Upper lobe of left lung (tissue), 4 donors: ENCODE measurements at regions not wholly inside any gene's neighbourhood (a gene's known extent, or its start where the extent isn't known, plus 50 kb on each side); places are given as distances from the start of the nearest gene placed in this dataset.

Experiments
- POLR2AphosphoS5 ChIP-seq, 2 donors: sonication (generic); formaldehyde crosslinking; IDR thresholded peaks; one replicate each; pipeline ENCODE4 v1.5.1; 2017; ENCODE audit warnings: antibody characterized with exemption in 2 of 2
- TF ChIP-seq, protein P1 (sequence below), 6 experiments: fragments of 450-650 bp in 4 of 6; fragments of 200-600 bp in 2 of 6; sonication (generic) in 2 of 6; IDR thresholded peaks; one replicate each; pipeline ENCODE4 v1.5.1; 2016 to 2019; ENCODE audit warnings: antibody characterized with exemption in 6 of 6

GRCh38 chr14:87121716-87122115 lies 871.3 kb downstream of the GALC start:
- TF ChIP-seq, protein P1, sequence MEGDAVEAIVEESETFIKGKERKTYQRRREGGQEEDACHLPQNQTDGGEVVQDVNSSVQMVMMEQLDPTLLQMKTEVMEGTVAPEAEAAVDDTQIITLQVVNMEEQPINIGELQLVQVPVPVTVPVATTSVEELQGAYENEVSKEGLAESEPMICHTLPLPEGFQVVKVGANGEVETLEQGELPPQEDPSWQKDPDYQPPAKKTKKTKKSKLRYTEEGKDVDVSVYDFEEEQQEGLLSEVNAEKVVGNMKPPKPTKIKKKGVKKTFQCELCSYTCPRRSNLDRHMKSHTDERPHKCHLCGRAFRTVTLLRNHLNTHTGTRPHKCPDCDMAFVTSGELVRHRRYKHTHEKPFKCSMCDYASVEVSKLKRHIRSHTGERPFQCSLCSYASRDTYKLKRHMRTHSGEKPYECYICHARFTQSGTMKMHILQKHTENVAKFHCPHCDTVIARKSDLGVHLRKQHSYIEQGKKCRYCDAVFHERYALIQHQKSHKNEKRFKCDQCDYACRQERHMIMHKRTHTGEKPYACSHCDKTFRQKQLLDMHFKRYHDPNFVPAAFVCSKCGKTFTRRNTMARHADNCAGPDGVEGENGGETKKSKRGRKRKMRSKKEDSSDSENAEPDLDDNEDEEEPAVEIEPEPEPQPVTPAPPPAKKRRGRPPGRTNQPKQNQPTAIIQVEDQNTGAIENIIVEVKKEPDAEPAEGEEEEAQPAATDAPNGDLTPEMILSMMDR (IDR thresholded peaks at IDR 0.05) = no peak
- no peak for TF ChIP-seq POLR2AphosphoS5 (IDR thresholded peaks at IDR 0.05)
